ENCODE measurements at regions not wholly inside any gene's neighbourhood (a gene's known extent, or its start where the extent isn't known, plus 50 kb on each side); places are given as distances from the start of the nearest gene placed in this dataset.

GRCh38 chr11:36711104-36711825 lies 113.2 kb upstream of the RAG2 start:
- no peaks in the 10 kb centered on the region for H3K27me3 ChIP-seq (ENCODE audit: control insufficient read depth in 2 of 2, insufficient read depth in 1 of 2, low read length in 1 of 2)
- no peak overlapping the region for H3K4me3 ChIP-seq (ENCODE audit: low read length in 2 of 2)
- no peaks in the 10 kb centered on the region for H3K4me1 ChIP-seq (ENCODE audit: control insufficient read depth in 2 of 2, insufficient read depth in 2 of 2, low read length in 2 of 2)
- no peaks in the 10 kb centered on the region for H3K36me3 ChIP-seq (ENCODE audit: control insufficient read depth in 2 of 2, insufficient read depth in 2 of 2, low read length in 1 of 2)
- no peaks in the 10 kb centered on the region for H3K9me3 ChIP-seq (ENCODE audit: control insufficient read depth in 2 of 2, insufficient read depth in 1 of 2, low read length in 1 of 2)
- DNase-seq (ENCODE audit: low read depth in 6 of 9, low spot score in 9 of 9): no peak
- no peak overlapping the region for H3K27ac ChIP-seq (ENCODE audit: low read depth in 1 of 2, low read length in 1 of 2)
- WGBS: 96% methylated on average over 3 of the region's 3 CpGs
